ENCODE measurements at regions not wholly inside any gene's neighbourhood (a gene's known extent, or its start where the extent isn't known, plus 50 kb on each side); places are given as distances from the start of the nearest gene placed in this dataset.

DNA sequence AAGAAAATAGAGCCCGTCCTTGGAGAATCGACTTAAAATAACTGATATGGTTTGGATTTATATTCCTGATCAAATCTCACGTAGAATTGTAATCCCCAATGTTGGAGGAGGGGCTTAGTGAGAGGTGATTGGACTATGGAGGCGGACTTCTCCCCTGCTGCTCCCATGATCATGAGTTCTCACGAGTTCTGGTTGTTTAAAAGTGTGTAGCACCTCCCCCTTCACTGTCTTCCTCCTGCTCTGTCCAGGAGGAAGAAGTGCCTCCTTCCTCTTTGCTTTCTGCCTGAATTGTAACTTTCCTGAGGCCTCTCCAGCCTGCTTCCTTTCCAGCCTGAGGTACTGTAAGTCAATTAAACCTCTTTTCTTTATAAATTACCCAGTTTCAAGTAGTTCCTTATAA lies 529.2 kb downstream of the HAO1 start:
- Histone ChIP-seq H3K23ac (ENCODE audit: low read depth, low read length, poor library complexity) (no peak overlapping the region), H2BK120ac (ENCODE audit: low read depth, low read length) (no peak overlapping the region), H3K79me1 (ENCODE audit: low read depth, low read length) (no peaks in the 10 kb centered on the region), H3K4me3 (ENCODE audit: low read length in 2 of 2) (no peak overlapping the region), H2AK5ac (ENCODE audit: low read depth, low read length) (no peak overlapping the region), H3K36me3 (replicated peaks in 1 of 2; ENCODE audit: control insufficient read depth in 2 of 2, insufficient read depth in 2 of 2, low read length in 2 of 2) (no peaks in the 10 kb centered on the region), H2BK12ac (ENCODE audit: low read length) (no peak overlapping the region), H3K4me2 (ENCODE audit: insufficient read depth, low read length, poor library complexity, severe bottlenecking) (no peak overlapping the region), H3K14ac (ENCODE audit: low read length) (no peak overlapping the region), H3K4me1 (ENCODE audit: control insufficient read depth in 2 of 2, insufficient read depth in 1 of 2, low read depth in 1 of 2, low read length in 2 of 2) (peaks cover 0 to 2% of the 10 kb centered on the region in 2 donors), H3K27me3 (ENCODE audit: control insufficient read depth in 3 of 3, insufficient read depth in 3 of 3, low read depth in 1 of 3, low read length in 3 of 3) (no peaks in the 10 kb centered on the region), H2BK15ac (ENCODE audit: low read length) (no peak overlapping the region), H3K9ac (ENCODE audit: low read depth, low read length, poor library complexity) (no peak overlapping the region), H3K27ac (replicated peaks; ENCODE audit: low read length) (no peak overlapping the region), H3K9me3 (replicated peaks in 1 of 2; ENCODE audit: control insufficient read depth in 2 of 2, insufficient read depth in 1 of 2, low read depth in 1 of 2, low read length in 2 of 2) (no peaks in the 10 kb centered on the region), H4K91ac (ENCODE audit: low read depth, low read length, poor library complexity) (no peak overlapping the region), H3K18ac (ENCODE audit: low read length) (no peak overlapping the region), H4K8ac (ENCODE audit: low read depth, low read length) (no peak overlapping the region), H2BK5ac (ENCODE audit: low read length) (no peak overlapping the region), H3K4ac (ENCODE audit: low read length) (no peak overlapping the region), H2AFZ (ENCODE audit: low read length) (peak overlapping the region; percentile 1)
- no peak for DNase-seq (ENCODE audit: low spot score)
- WGBS, 2 donors (ENCODE audit: extremely low coverage in 2 of 2, insufficient read length in 2 of 2, insufficient replicate concordance in 1 of 2): no CpG with 5 or more reads among the region's 5 CpGs

DNA sequence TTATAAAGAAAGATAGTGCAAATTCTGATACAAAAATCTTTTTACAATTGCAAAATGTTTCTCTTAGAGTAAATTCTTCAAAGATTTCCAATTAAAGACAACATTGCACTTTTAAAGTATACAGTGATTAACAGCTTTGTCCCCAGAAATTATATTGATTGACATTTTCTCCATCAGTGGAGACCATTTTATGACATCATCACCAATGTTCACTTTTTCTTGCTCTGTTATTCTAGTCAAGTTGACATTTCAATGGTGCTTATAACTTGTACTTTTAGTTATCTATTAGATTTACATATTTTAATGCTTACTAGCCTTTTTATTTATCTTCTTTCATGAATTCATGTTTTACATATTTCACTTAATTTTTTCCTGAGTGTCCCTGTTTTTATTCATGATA lies 524.8 kb downstream of the HAO1 start:
- H3K9ac ChIP-seq (ENCODE audit: low read depth, low read length, poor library complexity): no peak overlapping the region
- H3K4ac ChIP-seq (ENCODE audit: low read length): no peak overlapping the region
- no peaks in the 10 kb centered on the region for H3K79me1 ChIP-seq (ENCODE audit: low read depth, low read length)
- no peaks in the 10 kb centered on the region for H3K36me3 ChIP-seq (replicated peaks in 1 of 2; ENCODE audit: control insufficient read depth in 2 of 2, insufficient read depth in 2 of 2, low read length in 2 of 2)
- H3K27me3 ChIP-seq (ENCODE audit: control insufficient read depth in 3 of 3, insufficient read depth in 3 of 3, low read depth in 1 of 3, low read length in 3 of 3): no peaks in the 10 kb centered on the region
- no peak overlapping the region for H2BK15ac ChIP-seq (ENCODE audit: low read length)
- no peak overlapping the region for H4K8ac ChIP-seq (ENCODE audit: low read depth, low read length)
- no peak overlapping the region for H4K91ac ChIP-seq (ENCODE audit: low read depth, low read length, poor library complexity)
- no peak overlapping the region for H3K14ac ChIP-seq (ENCODE audit: low read length)
- no peak for DNase-seq (ENCODE audit: low spot score)
- no peak overlapping the region for H3K18ac ChIP-seq (ENCODE audit: low read length)
- H2AFZ ChIP-seq (ENCODE audit: low read length): no peak overlapping the region
- no peak overlapping the region for H2AK5ac ChIP-seq (ENCODE audit: low read depth, low read length)
- no peak overlapping the region for H2BK120ac ChIP-seq (ENCODE audit: low read depth, low read length)
- H3K4me3 ChIP-seq (ENCODE audit: low read length in 2 of 2): no peak overlapping the region
- no peak overlapping the region for H2BK5ac ChIP-seq (ENCODE audit: low read length)
- H3K9me3 ChIP-seq (replicated peaks in 1 of 2; ENCODE audit: control insufficient read depth in 2 of 2, insufficient read depth in 1 of 2, low read depth in 1 of 2, low read length in 2 of 2): no peaks in the 10 kb centered on the region
- peaks cover 0 to 2% of the 10 kb centered on the region in 2 donors for H3K4me1 ChIP-seq (ENCODE audit: control insufficient read depth in 2 of 2, insufficient read depth in 1 of 2, low read depth in 1 of 2, low read length in 2 of 2)
- H3K4me2 ChIP-seq (ENCODE audit: insufficient read depth, low read length, poor library complexity, severe bottlenecking): no peak overlapping the region
- no peak overlapping the region for H3K23ac ChIP-seq (ENCODE audit: low read depth, low read length, poor library complexity)
- H2BK12ac ChIP-seq (ENCODE audit: low read length): no peak overlapping the region
- no peak overlapping the region for H3K27ac ChIP-seq (replicated peaks; ENCODE audit: low read length)

DNA sequence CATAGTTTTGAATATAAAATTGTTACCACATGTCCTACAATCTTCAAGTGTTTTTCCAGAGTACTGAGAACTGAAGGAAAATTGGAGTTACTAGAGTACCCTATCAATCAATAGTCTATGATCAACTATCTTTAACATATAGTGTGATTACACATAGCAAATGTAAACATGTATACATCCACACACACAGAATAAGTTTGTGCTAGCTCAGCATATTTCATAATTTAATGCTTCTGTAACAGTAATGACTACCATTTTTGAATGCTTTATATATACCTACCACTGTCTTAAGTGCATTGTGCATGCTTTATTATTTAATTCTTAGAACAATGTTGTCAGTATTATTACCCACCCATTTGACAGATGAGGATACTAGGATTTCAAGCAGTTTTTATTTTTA lies 523.9 kb downstream of the HAO1 start:
- H3K9me3 ChIP-seq (replicated peaks in 1 of 2; ENCODE audit: control insufficient read depth in 2 of 2, insufficient read depth in 1 of 2, low read depth in 1 of 2, low read length in 2 of 2): no peaks in the 10 kb centered on the region
- no peak overlapping the region for H2BK12ac ChIP-seq (ENCODE audit: low read length)
- no peaks in the 10 kb centered on the region for H3K36me3 ChIP-seq (replicated peaks in 1 of 2; ENCODE audit: control insufficient read depth in 2 of 2, insufficient read depth in 2 of 2, low read length in 2 of 2)
- H2AK5ac ChIP-seq (ENCODE audit: low read depth, low read length): no peak overlapping the region
- H4K91ac ChIP-seq (ENCODE audit: low read depth, low read length, poor library complexity): no peak overlapping the region
- H3K4ac ChIP-seq (ENCODE audit: low read length): no peak overlapping the region
- no peak overlapping the region for H2BK5ac ChIP-seq (ENCODE audit: low read length)
- no peak overlapping the region for H3K4me3 ChIP-seq (ENCODE audit: low read length in 2 of 2)
- no peak overlapping the region for H3K23ac ChIP-seq (ENCODE audit: low read depth, low read length, poor library complexity)
- H3K27ac ChIP-seq (replicated peaks; ENCODE audit: low read length): no peak overlapping the region
- no peak overlapping the region for H2AFZ ChIP-seq (ENCODE audit: low read length)
- no peak overlapping the region for H3K14ac ChIP-seq (ENCODE audit: low read length)
- H3K4me2 ChIP-seq (ENCODE audit: insufficient read depth, low read length, poor library complexity, severe bottlenecking): no peak overlapping the region
- H3K9ac ChIP-seq (ENCODE audit: low read depth, low read length, poor library complexity): no peak overlapping the region
- H2BK120ac ChIP-seq (ENCODE audit: low read depth, low read length): no peak overlapping the region
- H3K4me1 ChIP-seq (ENCODE audit: control insufficient read depth in 2 of 2, insufficient read depth in 1 of 2, low read depth in 1 of 2, low read length in 2 of 2): no peaks in the 10 kb centered on the region
- H2BK15ac ChIP-seq (ENCODE audit: low read length): no peak overlapping the region
- H3K27me3 ChIP-seq (ENCODE audit: control insufficient read depth in 3 of 3, insufficient read depth in 3 of 3, low read depth in 1 of 3, low read length in 3 of 3): no peaks in the 10 kb centered on the region
- no peak overlapping the region for H4K8ac ChIP-seq (ENCODE audit: low read depth, low read length)
- no peak overlapping the region for H3K18ac ChIP-seq (ENCODE audit: low read length)
- no peak for DNase-seq (ENCODE audit: low spot score)
- no peaks in the 10 kb centered on the region for H3K79me1 ChIP-seq (ENCODE audit: low read depth, low read length)

DNA sequence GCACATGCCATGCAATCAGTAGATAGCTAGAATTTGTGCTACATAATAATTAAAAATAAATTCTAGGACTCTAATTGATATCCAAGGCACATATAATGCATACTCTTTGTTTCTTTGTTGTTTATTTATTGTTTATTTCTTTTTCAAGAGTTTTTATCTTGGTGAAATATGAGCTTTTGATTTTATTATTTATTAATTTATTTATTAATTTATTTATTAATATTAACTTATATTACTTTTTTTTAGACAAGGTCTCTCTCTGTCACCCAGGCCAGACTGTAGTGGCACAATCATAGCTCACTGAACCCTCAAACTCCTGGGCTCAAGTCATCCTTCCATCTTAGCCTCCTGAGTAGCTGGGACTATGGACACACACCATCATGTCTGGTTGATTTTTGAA lies 519.9 kb downstream of the HAO1 start:
- Histone ChIP-seq H3K14ac (ENCODE audit: low read length) (no peak overlapping the region), H4K91ac (ENCODE audit: low read depth, low read length, poor library complexity) (no peak overlapping the region), H2AK5ac (ENCODE audit: low read depth, low read length) (no peak overlapping the region), H3K9me3 (replicated peaks in 1 of 2; ENCODE audit: control insufficient read depth in 2 of 2, insufficient read depth in 1 of 2, low read depth in 1 of 2, low read length in 2 of 2) (no peaks in the 10 kb centered on the region), H2BK12ac (ENCODE audit: low read length) (no peak overlapping the region), H3K23ac (ENCODE audit: low read depth, low read length, poor library complexity) (no peak overlapping the region), H2BK15ac (ENCODE audit: low read length) (peak overlapping the region; percentile 58), H4K8ac (ENCODE audit: low read depth, low read length) (no peak overlapping the region), H3K9ac (ENCODE audit: low read depth, low read length, poor library complexity) (no peak overlapping the region), H2BK5ac (ENCODE audit: low read length) (no peak overlapping the region), H3K4me1 (ENCODE audit: control insufficient read depth in 2 of 2, insufficient read depth in 1 of 2, low read depth in 1 of 2, low read length in 2 of 2) (no peaks in the 10 kb centered on the region), H3K18ac (ENCODE audit: low read length) (no peak overlapping the region), H2AFZ (ENCODE audit: low read length) (no peak overlapping the region), H3K4me3 (ENCODE audit: low read length in 2 of 2) (no peak overlapping the region), H2BK120ac (ENCODE audit: low read depth, low read length) (no peak overlapping the region), H3K27ac (replicated peaks; ENCODE audit: low read length) (no peak overlapping the region), H3K79me1 (ENCODE audit: low read depth, low read length) (no peaks in the 10 kb centered on the region), H3K27me3 (ENCODE audit: control insufficient read depth in 3 of 3, insufficient read depth in 3 of 3, low read depth in 1 of 3, low read length in 3 of 3) (no peaks in the 10 kb centered on the region), H3K4ac (ENCODE audit: low read length) (no peak overlapping the region), H3K36me3 (replicated peaks in 1 of 2; ENCODE audit: control insufficient read depth in 2 of 2, insufficient read depth in 2 of 2, low read length in 2 of 2) (no peaks in the 10 kb centered on the region), H3K4me2 (ENCODE audit: insufficient read depth, low read length, poor library complexity, severe bottlenecking) (no peak overlapping the region)
- DNase-seq (ENCODE audit: low spot score): no peak

All from neuronal stem cell (in vitro differentiated cells).